GM12878 (cell line): ENCODE measurements at regions not wholly inside any gene's neighbourhood (a gene's known extent, or its start where the extent isn't known, plus 50 kb on each side); places are given as distances from the start of the nearest gene placed in this dataset.

ENCODE experiments used
- BCL11A ChIP-seq: IDR thresholded peaks from 2 replicates; pipeline ENCODE4 v1.6.1; 2011; ENCODE audit warnings: low read depth, low read length
- MYB ChIP-seq: fragments of 150-350 bp; IDR thresholded peaks from 2 replicates; pipeline ENCODE4 v1.6.1; 2014; ENCODE audit warnings: mild to moderate bottlenecking, low read depth, low read length, borderline replicate concordance
- NFYA ChIP-seq: IDR thresholded peaks from 2 replicates; pipeline ENCODE4 v1.6.1; 2011; ENCODE audit warnings: low read depth, mild to moderate bottlenecking, low read length, improper control_type of control experiment, borderline replicate concordance
- PRDM15 ChIP-seq: fragments of 450-650 bp; formaldehyde crosslinking; IDR thresholded peaks from 2 replicates; pipeline ENCODE4 v1.4.0; 2020; ENCODE audit warnings: mild to moderate bottlenecking, moderate library complexity
- RELA ChIP-seq: fragments of 450-650 bp; IDR thresholded peaks from 2 replicates; pipeline ENCODE4 v1.8.0; 2014; ENCODE audit warnings: borderline replicate concordance; ENCODE audit not compliant: partially characterized antibody
- SUZ12 ChIP-seq: fragments of 200-600 bp; sonication (generic); IDR thresholded peaks from one replicate; pipeline ENCODE4 v1.6.1; 2018; ENCODE audit warnings: antibody characterized with exemption, mild to moderate bottlenecking; ENCODE audit not compliant: unreplicated experiment
- TAF1 ChIP-seq: IDR thresholded peaks from 2 replicates; pipeline ENCODE4 v1.6.1; 2011; ENCODE audit warnings: mild to moderate bottlenecking, low read depth, low read length, borderline replicate concordance
- USF2 ChIP-seq: IDR thresholded peaks from 2 replicates; pipeline ENCODE4 v1.6.1; 2011; ENCODE audit warnings: low read depth, low read length, improper control_type of control experiment, borderline replicate concordance
- ZSCAN29 ChIP-seq: fragments of 450-650 bp; IDR thresholded peaks from 2 replicates; pipeline ENCODE4 v1.6.1; 2017; ENCODE audit warnings: mild to moderate bottlenecking, moderate library complexity

- TF ChIP-seq SUZ12 (no peak), TAF1 (no peak), USF2 (no peak), ZSCAN29 (no peak), MYB (no peak), PRDM15 (no peak), NFYA (no peak), BCL11A (no peak), RELA (no peak)
Observed at GRCh38 chr9:86531273-86531970, 177.2 kb upstream of the TUT7 start (continued).
